ENCODE measurements at regions not wholly inside any gene's neighbourhood (a gene's known extent, or its start where the extent isn't known, plus 50 kb on each side); places are given as distances from the start of the nearest gene placed in this dataset.
"Not testable (repeated sequence)": the region's sequence is repeated elsewhere in the genome, so short reads cannot be mapped to it uniquely, and the experiment has no call there.

GRCh38 chr4:14888790-14889572, 113.3 kb upstream of the CPEB2 start:
- no peak for DNase-seq

- no peak for DNase-seq
These were observed 109.7 kb upstream of the CPEB2 start for GRCh38 chr4:14892563-14892962.

- no peak for DNase-seq
These were observed 108.6 kb upstream of the CPEB2 start for GRCh38 chr4:14893713-14894112.

- no peak for DNase-seq
These were observed 107.6 kb upstream of the CPEB2 start for GRCh38 chr4:14894392-14895292.

- DNase-seq = no peak
These were observed 105.6 kb upstream of the CPEB2 start for GRCh38 chr4:14896656-14897175.

GRCh38 chr4:14897217-14897616, 105.1 kb upstream of the CPEB2 start:
- no peak for DNase-seq

- DNase-seq = no peak
These were observed 103.3 kb upstream of the CPEB2 start for GRCh38 chr4:14898989-14899388.

GRCh38 chr4:14902342-14902741, 99.9 kb upstream of the CPEB2 start:
- no peak for DNase-seq

GRCh38 chr4:14903321-14903720, 99.0 kb upstream of the CPEB2 start:
- DNase-seq = no peak

GRCh38 chr4:14906805-14907204, 95.5 kb upstream of the CPEB2 start:
- DNase-seq = no peak

- no peak for DNase-seq
These were observed 93.6 kb upstream of the CPEB2 start for GRCh38 chr4:14908635-14909034.

GRCh38 chr4:14910411-14910810, 91.9 kb upstream of the CPEB2 start:
- no peak for DNase-seq

GRCh38 chr4:14912426-14912825, 89.9 kb upstream of the CPEB2 start:
- no peak for DNase-seq

- no peak for DNase-seq
These were observed 87.3 kb upstream of the CPEB2 start for GRCh38 chr4:14915018-14915417.

- no peak for DNase-seq
These were observed 85.6 kb upstream of the CPEB2 start for GRCh38 chr4:14916554-14917297.

GRCh38 chr4:14917298-14917633, 85.0 kb upstream of the CPEB2 start:
- DNase-seq = no peak

GRCh38 chr4:14918336-14918735, 83.9 kb upstream of the CPEB2 start:
- no peak for DNase-seq

GRCh38 chr4:14919785-14920184, 82.5 kb upstream of the CPEB2 start:
- DNase-seq = no peak

- DNase-seq = no peak
These were observed 82.0 kb upstream of the CPEB2 start for GRCh38 chr4:14920237-14920636.

- DNase-seq = no peak
These were observed 81.4 kb upstream of the CPEB2 start for GRCh38 chr4:14920759-14921320.

- not testable (repeated sequence) for DNase-seq
These were observed 80.5 kb upstream of the CPEB2 start for GRCh38 chr4:14921781-14922180.

- no peak for DNase-seq
These were observed 78.0 kb upstream of the CPEB2 start for GRCh38 chr4:14924076-14924811.

All from tongue (tissue), 1 donor.